Panc1 (cell line): ENCODE measurements at regions not wholly inside any gene's neighbourhood (a gene's known extent, or its start where the extent isn't known, plus 50 kb on each side); places are given as distances from the start of the nearest gene placed in this dataset.

Source experiments
- ATAC-seq: fragments of 200-7000 bp; cut with Tn5 transposase; 2 replicates; pipeline ENCODE4 v1.9.1; 2020; ENCODE audit warnings: mild to moderate bottlenecking, moderate library complexity
- BruUV-seq: library from RNA; stranded (reverse); fragments of 400-500 nt; replicated peaks from 2 replicates; lab custom pipeline; 2021; lab: Mats Ljungman, UMichigan
- CTCF ChIA-PET: fragments of 300-600 bp; sonication (Branson Sonifier 250); formaldehyde crosslinking; loops from one replicate; lab custom pipeline; 2022; ENCODE audit warnings: antibody characterized with exemption; lab: Charles Lee
- POLR2A ChIA-PET: fragments of 300-600 bp; sonication (Branson Sonifier 250); formaldehyde crosslinking; loops from one replicate; lab custom pipeline; 2022; ENCODE audit warnings: antibody characterized with exemption; lab: Charles Lee
- DNase-seq: peaks from one replicate; pipeline ENCODE4 v3.0.0-alpha.2; 2010; ENCODE audit warnings: low read depth, low spot score
- H3K27ac ChIP-seq: 2 replicates; pipeline ENCODE4 v1.5.1; 2011; ENCODE audit warnings: mild to moderate bottlenecking, low read length, inconsistent platforms
- H3K27me3 ChIP-seq: fragments of 200-500 bp; sonication (Bioruptor generic); 2 replicates; pipeline ENCODE4 v1.6.0; 2014; ENCODE audit warnings: low read length, inconsistent platforms; ENCODE audit not compliant: control insufficient read depth, insufficient read depth
- H3K36me3 ChIP-seq: fragments of 200-500 bp; sonication (Bioruptor generic); 2 replicates; pipeline ENCODE4 v1.5.1; 2014; ENCODE audit warnings: inconsistent platforms, mild to moderate bottlenecking, low read length, moderate library complexity; ENCODE audit not compliant: control insufficient read depth, insufficient read depth
- H3K4me1 ChIP-seq: 2 replicates; pipeline ENCODE4 v1.5.1; 2011; ENCODE audit warnings: inconsistent platforms, mild to moderate bottlenecking, low read length, moderate library complexity; ENCODE audit not compliant: control insufficient read depth, insufficient read depth
- H3K4me3 ChIP-seq, 2 experiments: 2 replicates each; pipeline ENCODE4 v1.5.1; 2011 to 2012; ENCODE audit warnings: low read depth in 2 of 2, low read length in 2 of 2, mild to moderate bottlenecking in 2 of 2, inconsistent platforms in 1 of 2, moderate library complexity in 1 of 2
- H3K9me3 ChIP-seq: fragments of 200-500 bp; sonication (Bioruptor generic); 2 replicates; pipeline ENCODE4 v1.5.1; 2014; ENCODE audit warnings: low read depth, mild to moderate bottlenecking, inconsistent platforms, low read length, moderate library complexity; ENCODE audit not compliant: control insufficient read depth, insufficient read depth
- POLR2AphosphoS5 ChIP-seq: IDR thresholded peaks from 2 replicates; pipeline ENCODE4 v1.6.1; 2012; ENCODE audit warnings: mild to moderate bottlenecking, low read depth, low read length, moderate library complexity
- SIN3A ChIP-seq: IDR thresholded peaks from 2 replicates; pipeline ENCODE4 v1.6.1; 2012; ENCODE audit warnings: low read depth, mild to moderate bottlenecking, low read length, moderate library complexity, borderline replicate concordance; ENCODE audit not compliant: insufficient read depth
- TCF7L2 ChIP-seq: IDR thresholded peaks from 2 replicates; pipeline ENCODE4 v1.6.1; 2011; ENCODE audit warnings: mild to moderate bottlenecking, low read depth, low read length, inconsistent platforms
- in situ Hi-C: cut with HindIII; loops from 2 replicates; pipeline ENCODE4 v1.10.0; 2016; ENCODE audit warnings: low sequenced_read_pairs, low pct_unique_long_range_greater_than_20kb
- intact Hi-C: fragments of 100-400 bp; cut with micrococcal nuclease; formaldehyde crosslinking; loops from one replicate; pipeline ENCODE4 v1.10.0; 2022; ENCODE audit not compliant: unreplicated experiment
- TF ChIP-seq, protein P1 (sequence below): fragments of 450-650 bp; IDR thresholded peaks from 2 replicates; pipeline ENCODE4 v1.5.1; 2017; ENCODE audit warnings: mild to moderate bottlenecking
- TF ChIP-seq, protein P2 (sequence below), 2 experiments: IDR thresholded peaks; 2 replicates each; pipeline ENCODE4 v1.6.1; 2011 to 2012; ENCODE audit warnings: low read depth in 2 of 2, control low read depth in 1 of 2, low read length in 1 of 2, mild to moderate bottlenecking in 1 of 2, moderate library complexity in 1 of 2; ENCODE audit not compliant: insufficient read depth in 1 of 2

DNA sequence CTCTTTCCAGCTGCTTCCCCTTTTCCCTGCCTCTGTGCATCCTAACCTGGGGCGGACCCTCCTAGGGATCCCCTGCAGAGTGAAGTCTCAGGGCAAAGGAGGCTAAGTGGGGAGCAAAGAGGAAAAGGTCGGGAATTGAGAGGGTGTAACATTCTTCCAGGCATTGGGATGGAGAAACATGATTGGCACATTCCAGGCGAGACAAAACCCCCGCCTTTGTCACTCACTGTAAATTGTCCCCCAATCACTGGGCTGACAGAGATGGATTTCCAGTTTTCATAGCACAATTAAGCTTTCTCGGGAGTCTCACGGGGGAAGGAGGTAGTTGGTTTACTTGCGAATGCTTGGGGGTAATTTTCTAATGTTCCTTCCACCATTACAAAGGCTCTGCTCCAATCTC is 74.9 kb downstream of the MIAT start:
- H3K4me3 ChIP-seq = no peak overlapping the region
- TF ChIP-seq, protein P1, sequence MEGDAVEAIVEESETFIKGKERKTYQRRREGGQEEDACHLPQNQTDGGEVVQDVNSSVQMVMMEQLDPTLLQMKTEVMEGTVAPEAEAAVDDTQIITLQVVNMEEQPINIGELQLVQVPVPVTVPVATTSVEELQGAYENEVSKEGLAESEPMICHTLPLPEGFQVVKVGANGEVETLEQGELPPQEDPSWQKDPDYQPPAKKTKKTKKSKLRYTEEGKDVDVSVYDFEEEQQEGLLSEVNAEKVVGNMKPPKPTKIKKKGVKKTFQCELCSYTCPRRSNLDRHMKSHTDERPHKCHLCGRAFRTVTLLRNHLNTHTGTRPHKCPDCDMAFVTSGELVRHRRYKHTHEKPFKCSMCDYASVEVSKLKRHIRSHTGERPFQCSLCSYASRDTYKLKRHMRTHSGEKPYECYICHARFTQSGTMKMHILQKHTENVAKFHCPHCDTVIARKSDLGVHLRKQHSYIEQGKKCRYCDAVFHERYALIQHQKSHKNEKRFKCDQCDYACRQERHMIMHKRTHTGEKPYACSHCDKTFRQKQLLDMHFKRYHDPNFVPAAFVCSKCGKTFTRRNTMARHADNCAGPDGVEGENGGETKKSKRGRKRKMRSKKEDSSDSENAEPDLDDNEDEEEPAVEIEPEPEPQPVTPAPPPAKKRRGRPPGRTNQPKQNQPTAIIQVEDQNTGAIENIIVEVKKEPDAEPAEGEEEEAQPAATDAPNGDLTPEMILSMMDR = no peak
- TF ChIP-seq POLR2AphosphoS5 (no peak), SIN3A (no peak)
- DNase-seq (no peak), ATAC-seq (no peak)
- H3K27ac ChIP-seq = no peak overlapping the region
- H3K36me3 ChIP-seq = no peaks in the 10 kb centered on the region
- CTCF ChIA-PET = no interaction called here
- no TSS peak for BruUV-seq
- POLR2A ChIA-PET = no interaction called here
- no peaks in the 10 kb centered on the region for H3K9me3 ChIP-seq
- H3K4me1 ChIP-seq = no peaks in the 10 kb centered on the region
- in situ Hi-C loops (no loop called here), intact Hi-C loops (no loop called here)
- H3K27me3 ChIP-seq = no peaks in the 10 kb centered on the region

DNA sequence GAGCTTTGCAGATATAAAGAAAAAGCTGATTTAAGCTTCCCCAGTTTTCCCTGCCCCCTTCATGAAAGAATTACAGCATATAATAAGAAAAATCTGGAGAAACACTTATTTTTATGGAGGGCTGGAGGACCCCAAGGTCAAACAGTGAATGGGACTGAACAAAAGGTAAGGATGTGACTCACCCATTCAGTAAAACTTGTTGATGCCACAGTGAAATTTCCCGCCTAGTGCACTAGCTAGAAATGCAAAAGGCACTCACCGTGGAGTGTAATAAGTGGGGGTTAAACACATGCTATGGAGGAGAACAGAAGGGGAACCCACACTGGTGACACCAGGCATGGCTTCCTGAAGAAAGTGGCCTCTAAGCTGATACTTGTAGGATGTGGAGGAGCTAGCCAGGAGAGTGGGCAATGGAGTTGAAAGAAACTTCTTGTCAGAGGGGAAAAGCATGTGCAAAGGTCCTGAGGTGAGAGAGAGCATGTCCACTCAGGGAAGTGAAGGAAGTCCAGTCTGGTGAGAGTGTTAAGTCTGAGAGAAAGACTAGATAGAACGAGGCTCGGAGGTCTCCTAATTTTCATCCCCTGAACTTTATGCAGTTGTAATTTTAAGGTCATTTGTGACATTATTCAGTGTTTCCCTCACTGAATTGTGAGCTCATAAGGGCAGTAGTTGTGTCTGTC is 77.1 kb downstream of the MIAT start:
- Histone ChIP-seq H3K4me3 (no peak overlapping the region), H3K4me1 (no peaks in the 10 kb centered on the region), H3K27me3 (no peaks in the 10 kb centered on the region), H3K27ac (no peak overlapping the region), H3K36me3 (no peaks in the 10 kb centered on the region), H3K9me3 (no peaks in the 10 kb centered on the region)
- CTCF ChIA-PET = no interaction called here
- BruUV-seq = no TSS peak
- DNase-seq (no peak), ATAC-seq (no peak)
- POLR2A ChIA-PET = no interaction called here
- in situ Hi-C loops (no loop called here), intact Hi-C loops (no loop called here)
- TF ChIP-seq POLR2AphosphoS5 (no peak), SIN3A (no peak), TCF7L2 (no peak)
- TF ChIP-seq, protein P2, sequence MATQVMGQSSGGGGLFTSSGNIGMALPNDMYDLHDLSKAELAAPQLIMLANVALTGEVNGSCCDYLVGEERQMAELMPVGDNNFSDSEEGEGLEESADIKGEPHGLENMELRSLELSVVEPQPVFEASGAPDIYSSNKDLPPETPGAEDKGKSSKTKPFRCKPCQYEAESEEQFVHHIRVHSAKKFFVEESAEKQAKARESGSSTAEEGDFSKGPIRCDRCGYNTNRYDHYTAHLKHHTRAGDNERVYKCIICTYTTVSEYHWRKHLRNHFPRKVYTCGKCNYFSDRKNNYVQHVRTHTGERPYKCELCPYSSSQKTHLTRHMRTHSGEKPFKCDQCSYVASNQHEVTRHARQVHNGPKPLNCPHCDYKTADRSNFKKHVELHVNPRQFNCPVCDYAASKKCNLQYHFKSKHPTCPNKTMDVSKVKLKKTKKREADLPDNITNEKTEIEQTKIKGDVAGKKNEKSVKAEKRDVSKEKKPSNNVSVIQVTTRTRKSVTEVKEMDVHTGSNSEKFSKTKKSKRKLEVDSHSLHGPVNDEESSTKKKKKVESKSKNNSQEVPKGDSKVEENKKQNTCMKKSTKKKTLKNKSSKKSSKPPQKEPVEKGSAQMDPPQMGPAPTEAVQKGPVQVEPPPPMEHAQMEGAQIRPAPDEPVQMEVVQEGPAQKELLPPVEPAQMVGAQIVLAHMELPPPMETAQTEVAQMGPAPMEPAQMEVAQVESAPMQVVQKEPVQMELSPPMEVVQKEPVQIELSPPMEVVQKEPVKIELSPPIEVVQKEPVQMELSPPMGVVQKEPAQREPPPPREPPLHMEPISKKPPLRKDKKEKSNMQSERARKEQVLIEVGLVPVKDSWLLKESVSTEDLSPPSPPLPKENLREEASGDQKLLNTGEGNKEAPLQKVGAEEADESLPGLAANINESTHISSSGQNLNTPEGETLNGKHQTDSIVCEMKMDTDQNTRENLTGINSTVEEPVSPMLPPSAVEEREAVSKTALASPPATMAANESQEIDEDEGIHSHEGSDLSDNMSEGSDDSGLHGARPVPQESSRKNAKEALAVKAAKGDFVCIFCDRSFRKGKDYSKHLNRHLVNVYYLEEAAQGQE (IDR thresholded peaks at IDR 0.05; ENCODE audit: insufficient read depth in 1 of 2, low read depth in 2 of 2, low read length in 1 of 2) = no peak
- TF ChIP-seq, protein P1 = no peak
